H1 (cell line): ENCODE measurements at regions not wholly inside any gene's neighbourhood (a gene's known extent, or its start where the extent isn't known, plus 50 kb on each side); places are given as distances from the start of the nearest gene placed in this dataset.

Experiments used
- MAX ChIP-seq: IDR thresholded peaks from 2 replicates; pipeline ENCODE4 v1.6.1; 2012; ENCODE audit warnings: inconsistent platforms

- peak; percentile 17; the same call in 1 of the 2 replicates for TF ChIP-seq MAX
These were observed 345.0 kb downstream of the REEP3 start (continued) for GRCh38 chr10:63866075-63866746.
